Kidney capillary endothelial cell (primary cell): ENCODE measurements at regions not wholly inside any gene's neighbourhood (a gene's known extent, or its start where the extent isn't known, plus 50 kb on each side); places are given as distances from the start of the nearest gene placed in this dataset.
A peak's percentile ranks its signal among the peaks of the same experiment; 100 is the strongest.
"Not testable (repeated sequence)": the region's sequence is repeated elsewhere in the genome, so short reads cannot be mapped to it uniquely, and the experiment has no call there.

ENCODE experiments used
- DNase-seq: peaks from one replicate; pipeline ENCODE4 v3.0.0-alpha.2; 2018; ENCODE audit warnings: low spot score

GRCh38 chr21:33972539-33972938 is 56.9 kb upstream of the ATP5PO start:
- DNase-seq: no peak

DNA sequence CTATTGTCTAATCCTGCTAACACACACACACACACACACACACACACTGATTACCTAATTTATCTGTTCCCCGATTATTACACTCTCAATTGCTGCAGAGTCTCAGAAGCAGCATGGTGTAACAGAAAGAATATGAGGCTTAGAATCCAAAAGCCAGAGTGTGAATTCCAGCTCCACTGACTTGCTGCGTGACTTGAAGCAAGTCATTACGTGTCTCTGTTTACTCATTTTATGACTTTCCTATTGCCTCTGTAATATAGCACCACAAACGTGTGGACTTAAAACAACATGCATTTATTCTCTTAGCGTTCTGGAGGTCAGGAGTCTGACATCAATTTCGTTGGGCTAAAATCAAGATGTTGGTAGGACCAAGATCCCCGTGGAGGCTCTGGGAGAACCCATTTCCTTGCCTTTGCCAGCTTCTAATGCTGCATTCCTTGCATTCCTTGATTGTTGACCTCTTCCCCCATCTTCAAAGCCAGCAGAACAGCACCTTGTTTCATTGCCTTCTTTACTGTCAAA is 55.9 kb upstream of the ATP5PO start:
- no peak for DNase-seq

GRCh38 chr21:33969581-33969980 is 54.0 kb upstream of the ATP5PO start:
- no peak for DNase-seq

DNA sequence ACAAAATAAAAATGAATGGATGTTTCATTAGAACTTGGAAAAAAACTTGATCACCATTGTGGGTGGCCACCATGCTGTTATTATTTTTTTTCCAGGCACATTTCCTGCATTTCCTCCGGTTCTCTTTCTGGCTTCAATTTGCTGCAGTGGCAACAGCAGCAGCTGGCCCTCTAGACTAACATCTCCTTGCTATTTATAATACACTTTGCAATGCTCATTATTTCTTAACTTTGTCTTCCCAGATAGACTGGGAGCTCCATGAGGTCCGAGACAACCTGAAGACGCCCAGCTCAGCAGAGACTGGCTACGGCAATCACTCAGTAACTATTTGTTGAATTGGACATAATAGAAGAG is 53.4 kb upstream of the ATP5PO start:
- no peak for DNase-seq

DNA sequence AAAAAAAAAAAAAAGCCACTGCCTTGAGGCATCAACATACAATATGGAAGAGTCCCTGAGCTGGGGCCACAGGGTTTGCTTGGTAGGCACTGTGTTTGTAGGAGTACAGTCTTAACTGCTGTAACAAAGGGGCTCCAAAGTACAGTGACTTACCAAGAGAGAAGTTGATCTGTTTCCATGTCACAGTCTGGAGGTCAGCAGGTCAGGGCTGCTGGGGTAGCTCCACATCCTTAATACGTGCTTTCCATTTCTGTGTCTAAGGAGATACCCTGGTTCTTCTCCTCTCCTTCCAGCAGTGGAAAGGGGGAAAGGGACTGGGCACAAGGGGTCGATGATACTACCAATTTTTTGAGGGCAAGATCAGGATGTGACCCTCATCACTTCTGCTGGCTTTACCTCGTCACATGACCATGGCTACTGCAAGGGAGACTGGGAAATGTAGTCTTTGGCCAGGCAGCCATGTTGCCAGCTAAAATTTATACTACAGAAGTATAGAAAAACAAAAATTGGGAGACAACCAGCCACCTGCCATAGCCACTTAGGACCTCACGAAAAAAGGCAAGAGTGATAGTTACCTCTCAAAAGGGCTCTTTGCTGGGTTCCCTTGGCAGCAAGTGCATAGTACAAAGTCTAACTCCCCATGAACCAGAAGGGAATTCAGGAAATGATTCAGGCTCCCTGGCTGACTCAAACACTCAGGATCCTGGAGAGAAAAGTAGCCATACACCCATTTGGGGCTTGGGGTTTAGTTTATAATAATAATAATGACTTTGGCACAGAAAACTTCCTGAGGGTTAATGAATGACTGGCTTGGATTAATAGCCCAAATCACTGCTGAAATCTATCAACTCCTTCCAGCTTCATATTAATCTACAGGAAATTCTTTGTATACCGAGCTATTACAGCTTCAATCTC is 52.7 kb upstream of the ATP5PO start:
- peak; percentile 79 for DNase-seq

- DNase-seq: no peak
Observed at GRCh38 chr21:33967086-33967571, 51.5 kb upstream of the ATP5PO start.

- no peak for DNase-seq
Observed at GRCh38 chr21:33966324-33966949, 50.8 kb upstream of the ATP5PO start.

DNA sequence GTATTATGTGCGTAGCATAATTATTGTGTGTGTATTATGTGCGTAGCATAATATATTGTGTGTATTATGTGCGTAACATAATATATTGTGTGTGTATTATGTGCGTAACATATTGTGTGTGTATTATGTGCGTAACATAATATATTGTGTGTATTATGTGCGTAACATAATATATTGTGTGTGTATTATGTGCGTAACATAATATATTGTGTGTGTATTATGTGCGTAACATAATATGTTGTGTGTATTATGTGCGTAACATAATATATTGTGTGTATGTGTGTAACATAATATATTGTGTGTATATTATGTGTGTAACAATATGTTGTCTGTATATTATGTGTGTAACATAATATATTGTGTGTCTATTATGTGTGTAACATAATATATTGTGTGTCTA is 50.1 kb upstream of the ATP5PO start:
- not testable (repeated sequence) for DNase-seq
